ENCODE measurements at regions not wholly inside any gene's neighbourhood (a gene's known extent, or its start where the extent isn't known, plus 50 kb on each side); places are given as distances from the start of the nearest gene placed in this dataset.

GRCh38 chr4:102137217-102137616, 208.1 kb downstream of the SLC39A8 start:
- TF ChIP-seq CTCF (conservative IDR thresholded peaks at IDR 0.05; ENCODE audit: low read depth, low read length) (no peak), EZH2 (IDR thresholded peaks at IDR 0.05; ENCODE audit: low read length, unreplicated experiment) (no peak), EZH2phosphoT487 (IDR thresholded peaks at IDR 0.05; ENCODE audit: borderline replicate concordance, low read length) (no peak)

All from PC-3 (cell line).